ENCODE measurements at regions not wholly inside any gene's neighbourhood (a gene's known extent, or its start where the extent isn't known, plus 50 kb on each side); places are given as distances from the start of the nearest gene placed in this dataset.
A peak's percentile ranks its signal among the peaks of the same experiment; 100 is the strongest.
"Not testable (repeated sequence)": the region's sequence is repeated elsewhere in the genome, so short reads cannot be mapped to it uniquely, and the experiment has no call there.

- not testable (repeated sequence) for DNase-seq
Measured at GRCh38 chr1:148432318-148432717, 50.8 kb downstream of the PPIAL4G start.

GRCh38 chr1:148429856-148430255 is 53.2 kb downstream of the PPIAL4G start:
- not testable (repeated sequence) for DNase-seq

GRCh38 chr1:148426940-148427611 is 56.0 kb downstream of the PPIAL4G start:
- peak; percentile 7 to 21 for DNase-seq

GRCh38 chr1:148426385-148426784 is 56.7 kb downstream of the PPIAL4G start:
- DNase-seq = not testable (repeated sequence)

GRCh38 chr1:148424143-148425003 is 58.7 kb downstream of the PPIAL4G start:
- DNase-seq = not testable (repeated sequence)

GRCh38 chr1:148422921-148423320 is 60.2 kb downstream of the PPIAL4G start:
- DNase-seq = not testable (repeated sequence)

GRCh38 chr1:148417241-148417640 is 65.9 kb downstream of the PPIAL4G start:
- DNase-seq = not testable (repeated sequence)

GRCh38 chr1:148413385-148413784 is 69.7 kb downstream of the PPIAL4G start:
- DNase-seq = not testable (repeated sequence)

- DNase-seq = not testable (repeated sequence)
Measured at GRCh38 chr1:148404786-148405568, 78.1 kb downstream of the PPIAL4G start.

- DNase-seq = not testable (repeated sequence)
Measured at GRCh38 chr1:148403925-148404324, 79.2 kb downstream of the PPIAL4G start.

GRCh38 chr1:148403085-148403456 is 80.0 kb downstream of the PPIAL4G start:
- DNase-seq = not testable (repeated sequence)

- DNase-seq = peak; percentile 70
Measured at GRCh38 chr1:148402152-148403084, 80.7 kb downstream of the PPIAL4G start.

GRCh38 chr1:148397516-148397915 is 85.6 kb downstream of the PPIAL4G start:
- DNase-seq = not testable (repeated sequence)

GRCh38 chr1:148392505-148392904 is 90.6 kb downstream of the PPIAL4G start:
- not testable (repeated sequence) for DNase-seq

GRCh38 chr1:148391323-148391722 is 91.8 kb downstream of the PPIAL4G start:
- DNase-seq = not testable (repeated sequence)

- DNase-seq = no peak
Measured at GRCh38 chr1:148389027-148389339, 94.1 kb downstream of the PPIAL4G start.

- DNase-seq = peak; percentile 79
Measured at GRCh38 chr1:148388260-148389026, 94.7 kb downstream of the PPIAL4G start.

GRCh38 chr1:148387949-148388259 is 95.2 kb downstream of the PPIAL4G start:
- not testable (repeated sequence) for DNase-seq

- DNase-seq = not testable (repeated sequence)
Measured at GRCh38 chr1:148387122-148387948, 95.8 kb downstream of the PPIAL4G start.

GRCh38 chr1:148386617-148387016 is 96.5 kb downstream of the PPIAL4G start:
- no peak for DNase-seq

- DNase-seq = not testable (repeated sequence)
Measured at GRCh38 chr1:148386031-148386398, 97.1 kb downstream of the PPIAL4G start.

Measured in stimulated activated CD4-positive, alpha-beta T cell treated with anti-CD3 and anti-CD28 coated beads, Interleukin-2, amount 100 ng/mL, for 48 hours (primary cell).